ENCODE measurements at regions not wholly inside any gene's neighbourhood (a gene's known extent, or its start where the extent isn't known, plus 50 kb on each side); places are given as distances from the start of the nearest gene placed in this dataset.

DNA sequence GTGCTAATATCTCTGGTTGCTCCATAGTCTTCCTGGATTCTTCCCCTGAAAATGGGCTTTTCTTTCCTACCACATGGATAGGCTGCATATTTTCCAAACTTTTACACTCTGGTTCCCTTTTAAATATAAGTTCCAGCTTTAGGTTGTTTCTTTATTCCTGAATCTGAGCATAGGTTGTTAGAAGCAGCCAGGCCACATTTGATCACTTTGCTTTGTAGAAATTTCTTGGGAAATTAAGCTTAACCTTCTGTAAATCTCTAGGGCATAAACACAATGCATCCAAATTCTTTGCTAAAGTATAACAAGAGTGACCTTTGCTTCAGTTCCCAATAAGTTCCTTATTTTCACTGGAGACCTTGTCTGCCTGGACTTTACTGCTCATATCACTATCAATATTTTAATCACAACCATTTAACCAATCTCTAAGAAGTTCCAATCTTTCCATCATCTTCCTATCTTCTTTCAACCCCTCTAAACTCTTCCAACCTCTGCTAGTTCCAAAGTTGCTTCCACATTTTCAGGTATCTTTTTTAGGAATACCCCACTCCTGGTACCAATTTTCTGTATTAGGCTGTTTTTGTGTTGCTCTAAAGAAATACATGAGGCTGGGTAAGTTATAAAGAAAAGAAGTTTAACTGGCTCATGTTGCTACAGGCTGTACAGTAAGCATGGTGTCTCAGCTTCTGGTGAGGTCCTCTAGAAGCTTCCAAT lies 389.6 kb upstream of the HS6ST1 start:
- no peak for DNase-seq
- TF ChIP-seq, protein P1, sequence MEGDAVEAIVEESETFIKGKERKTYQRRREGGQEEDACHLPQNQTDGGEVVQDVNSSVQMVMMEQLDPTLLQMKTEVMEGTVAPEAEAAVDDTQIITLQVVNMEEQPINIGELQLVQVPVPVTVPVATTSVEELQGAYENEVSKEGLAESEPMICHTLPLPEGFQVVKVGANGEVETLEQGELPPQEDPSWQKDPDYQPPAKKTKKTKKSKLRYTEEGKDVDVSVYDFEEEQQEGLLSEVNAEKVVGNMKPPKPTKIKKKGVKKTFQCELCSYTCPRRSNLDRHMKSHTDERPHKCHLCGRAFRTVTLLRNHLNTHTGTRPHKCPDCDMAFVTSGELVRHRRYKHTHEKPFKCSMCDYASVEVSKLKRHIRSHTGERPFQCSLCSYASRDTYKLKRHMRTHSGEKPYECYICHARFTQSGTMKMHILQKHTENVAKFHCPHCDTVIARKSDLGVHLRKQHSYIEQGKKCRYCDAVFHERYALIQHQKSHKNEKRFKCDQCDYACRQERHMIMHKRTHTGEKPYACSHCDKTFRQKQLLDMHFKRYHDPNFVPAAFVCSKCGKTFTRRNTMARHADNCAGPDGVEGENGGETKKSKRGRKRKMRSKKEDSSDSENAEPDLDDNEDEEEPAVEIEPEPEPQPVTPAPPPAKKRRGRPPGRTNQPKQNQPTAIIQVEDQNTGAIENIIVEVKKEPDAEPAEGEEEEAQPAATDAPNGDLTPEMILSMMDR (IDR thresholded peaks at IDR 0.05; ENCODE audit: low read depth, low read length): no peak
- H3K9me3 ChIP-seq: no peaks in the 10 kb centered on the region

DNA sequence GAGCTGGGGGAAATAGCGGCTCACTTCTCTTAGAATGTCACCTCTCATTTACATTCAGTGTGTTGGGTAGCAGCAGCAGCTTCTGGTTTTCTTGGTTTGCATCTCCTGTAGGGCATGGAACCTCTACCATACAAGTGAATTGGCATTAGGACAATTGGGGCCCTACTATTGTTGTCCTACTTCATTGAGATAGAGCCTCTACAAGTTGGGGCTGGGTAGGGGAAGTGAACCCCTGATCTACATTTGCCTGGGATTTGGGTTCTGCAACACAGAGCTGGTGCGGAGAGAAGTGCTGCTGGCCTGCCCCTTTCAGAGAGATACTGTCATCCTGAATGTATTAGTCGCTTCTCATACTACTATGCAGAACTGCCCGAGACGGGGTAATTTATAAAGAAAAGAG lies 391.6 kb upstream of the HS6ST1 start:
- no peak for DNase-seq
- Histone ChIP-seq H3K4me1 (no peaks in the 10 kb centered on the region), H3K27me3 (no peaks in the 10 kb centered on the region), H3K4me3 (ENCODE audit: low read depth, low read length) (no peak overlapping the region), H3K9me3 (no peaks in the 10 kb centered on the region), H3K36me3 (no peaks in the 10 kb centered on the region)
- TF ChIP-seq, protein P1 (IDR thresholded peaks at IDR 0.05; ENCODE audit: low read depth, low read length): no peak

More for the DNA sequence above, 389.6 kb upstream of the HS6ST1 start:
- Histone ChIP-seq H3K4me3 (ENCODE audit: low read depth, low read length) (no peak overlapping the region), H3K36me3 (no peaks in the 10 kb centered on the region), H3K27me3 (no peaks in the 10 kb centered on the region), H3K4me1 (no peaks in the 10 kb centered on the region)

DNA sequence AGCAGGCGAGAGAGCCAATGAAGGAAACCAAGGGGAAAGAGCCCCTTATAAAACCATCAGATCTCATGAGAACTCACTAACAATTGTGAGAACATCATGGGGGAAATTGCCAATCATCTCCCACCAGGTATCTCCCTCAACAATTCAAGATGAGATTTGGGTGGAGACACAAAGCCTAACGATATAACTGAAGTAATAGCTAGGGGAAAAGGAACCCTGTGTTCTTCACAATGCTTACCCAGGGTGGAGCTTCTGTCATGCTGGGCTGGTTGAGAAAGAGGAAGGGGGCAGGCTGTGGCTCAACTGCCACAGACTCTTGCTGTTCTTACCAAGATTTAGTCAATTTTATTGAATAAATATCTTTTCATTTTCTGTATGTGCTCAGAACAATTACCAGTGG lies 392.1 kb upstream of the HS6ST1 start:
- H3K36me3 ChIP-seq: no peaks in the 10 kb centered on the region
- DNase-seq: no peak
- TF ChIP-seq, protein P1 (IDR thresholded peaks at IDR 0.05; ENCODE audit: low read depth, low read length): no peak
- no peaks in the 10 kb centered on the region for H3K9me3 ChIP-seq
- no peak overlapping the region for H3K4me3 ChIP-seq (ENCODE audit: low read depth, low read length)
- no peaks in the 10 kb centered on the region for H3K27me3 ChIP-seq
- H3K4me1 ChIP-seq: no peaks in the 10 kb centered on the region

DNA sequence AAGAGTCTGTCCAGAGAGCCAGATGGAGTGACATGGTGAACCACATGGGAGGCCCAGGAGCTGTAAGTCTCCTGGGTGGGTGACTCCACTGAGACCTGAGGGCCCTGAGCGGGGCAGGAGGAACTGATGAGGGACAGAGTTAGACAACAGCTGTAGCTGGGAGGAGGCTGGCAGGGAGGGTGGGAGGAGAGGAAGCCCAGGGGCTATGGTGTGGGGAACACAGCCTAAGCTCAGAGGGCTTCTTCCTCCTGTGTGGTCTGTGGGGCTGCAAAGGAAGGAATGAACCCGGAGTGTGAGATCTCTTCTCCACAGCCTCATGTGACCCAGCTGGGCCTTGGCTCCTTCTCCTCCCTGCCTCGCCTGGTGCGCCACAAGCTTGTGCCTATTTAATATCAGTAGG lies 395.6 kb upstream of the HS6ST1 start:
- DNase-seq: no peak
- H3K4me3 ChIP-seq (ENCODE audit: low read depth, low read length): no peak overlapping the region
- H3K9me3 ChIP-seq: no peaks in the 10 kb centered on the region
- H3K27me3 ChIP-seq: no peaks in the 10 kb centered on the region
- TF ChIP-seq, protein P1 (IDR thresholded peaks at IDR 0.05; ENCODE audit: low read depth, low read length): no peak
- no peaks in the 10 kb centered on the region for H3K4me1 ChIP-seq
- no peaks in the 10 kb centered on the region for H3K36me3 ChIP-seq

DNA sequence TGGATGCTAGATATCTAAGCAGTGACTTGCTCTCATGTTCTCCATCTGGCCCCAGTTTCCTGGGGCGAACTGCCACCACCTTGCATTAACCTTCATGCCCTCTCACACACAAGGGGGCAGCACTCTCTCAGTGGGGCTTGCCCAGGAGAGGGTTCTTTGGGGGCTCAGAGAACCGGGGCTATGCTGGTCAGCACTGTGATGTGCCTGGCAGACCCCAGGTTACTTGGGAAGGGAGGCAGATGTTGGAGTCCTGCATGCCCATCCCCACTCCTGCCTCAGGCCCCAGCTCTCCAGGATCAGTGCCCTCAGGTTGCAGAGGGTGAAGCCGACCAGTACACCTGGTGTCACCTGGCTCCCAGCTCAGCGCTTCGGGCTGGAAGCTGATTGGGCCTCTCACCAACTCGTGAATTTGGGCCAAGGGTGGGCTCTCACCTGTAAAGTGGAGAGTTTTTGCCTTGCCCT lies 396.2 kb upstream of the HS6ST1 start:
- H3K4me3 ChIP-seq (ENCODE audit: low read depth, low read length): no peak overlapping the region
- H3K9me3 ChIP-seq: no peaks in the 10 kb centered on the region
- H3K27me3 ChIP-seq: no peaks in the 10 kb centered on the region
- DNase-seq: no peak
- H3K36me3 ChIP-seq: no peaks in the 10 kb centered on the region
- H3K4me1 ChIP-seq: no peaks in the 10 kb centered on the region
- TF ChIP-seq, protein P1 (IDR thresholded peaks at IDR 0.05; ENCODE audit: low read depth, low read length): peak; percentile 21

DNA sequence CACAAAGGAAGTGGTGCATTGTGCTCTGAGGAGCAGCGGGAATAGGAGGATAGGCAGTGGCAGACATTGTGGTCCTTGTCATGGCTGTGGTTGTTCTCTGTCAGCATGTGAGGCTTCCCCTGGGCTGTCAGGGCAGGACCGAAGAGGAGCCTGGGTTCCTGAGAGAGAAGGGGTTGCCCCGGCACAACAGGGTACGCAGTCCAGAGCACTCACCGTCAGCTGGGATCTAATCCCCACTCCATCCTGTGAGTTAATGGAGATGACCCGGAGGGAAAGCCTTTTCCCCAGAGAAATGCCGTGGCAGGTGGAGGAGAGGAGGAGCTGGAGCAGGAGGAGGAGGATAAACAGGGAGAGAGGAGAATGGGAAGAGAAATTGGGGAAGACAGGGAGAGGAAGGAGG lies 396.7 kb upstream of the HS6ST1 start:
- TF ChIP-seq, protein P1 (IDR thresholded peaks at IDR 0.05; ENCODE audit: low read depth, low read length): no peak
- H3K4me1 ChIP-seq: no peaks in the 10 kb centered on the region
- H3K36me3 ChIP-seq: no peaks in the 10 kb centered on the region

More for the DNA sequence above, 396.7 kb upstream of the HS6ST1 start:
- DNase-seq: no peak
- no peaks in the 10 kb centered on the region for H3K9me3 ChIP-seq
- no peaks in the 10 kb centered on the region for H3K27me3 ChIP-seq
- H3K4me3 ChIP-seq (ENCODE audit: low read depth, low read length): no peak overlapping the region
